Right lobe of liver (tissue), 4 donors: ENCODE measurements at regions not wholly inside any gene's neighbourhood (a gene's known extent, or its start where the extent isn't known, plus 50 kb on each side); places are given as distances from the start of the nearest gene placed in this dataset.

Experiments
- POLR2A ChIP-seq: fragments of 450-650 bp; IDR thresholded peaks from one replicate; pipeline ENCODE4 v1.6.1; 2017; ENCODE audit warnings: antibody characterized with exemption, mild to moderate bottlenecking
- TF ChIP-seq, protein P1 (sequence below), 4 donors: fragments of 200-600 bp in 3 of 4; fragments of 450-650 bp in 1 of 4; IDR thresholded peaks; one replicate each; pipeline versions ENCODE4 v1.5.1 to v1.8.0; 2016 to 2022; ENCODE audit warnings: antibody characterized with exemption in 4 of 4, mild to moderate bottlenecking in 2 of 4
- donor health status: DM: no; HTN: no; CAD: no.
- donor health status: DM: no; HTN: no; CAD: no.
- donor health status: DM: no; HTN: yes; CAD: no.

GRCh38 chr3:7843441-7843840, 658.2 kb upstream of the LMCD1 start:
- TF ChIP-seq, protein P1, sequence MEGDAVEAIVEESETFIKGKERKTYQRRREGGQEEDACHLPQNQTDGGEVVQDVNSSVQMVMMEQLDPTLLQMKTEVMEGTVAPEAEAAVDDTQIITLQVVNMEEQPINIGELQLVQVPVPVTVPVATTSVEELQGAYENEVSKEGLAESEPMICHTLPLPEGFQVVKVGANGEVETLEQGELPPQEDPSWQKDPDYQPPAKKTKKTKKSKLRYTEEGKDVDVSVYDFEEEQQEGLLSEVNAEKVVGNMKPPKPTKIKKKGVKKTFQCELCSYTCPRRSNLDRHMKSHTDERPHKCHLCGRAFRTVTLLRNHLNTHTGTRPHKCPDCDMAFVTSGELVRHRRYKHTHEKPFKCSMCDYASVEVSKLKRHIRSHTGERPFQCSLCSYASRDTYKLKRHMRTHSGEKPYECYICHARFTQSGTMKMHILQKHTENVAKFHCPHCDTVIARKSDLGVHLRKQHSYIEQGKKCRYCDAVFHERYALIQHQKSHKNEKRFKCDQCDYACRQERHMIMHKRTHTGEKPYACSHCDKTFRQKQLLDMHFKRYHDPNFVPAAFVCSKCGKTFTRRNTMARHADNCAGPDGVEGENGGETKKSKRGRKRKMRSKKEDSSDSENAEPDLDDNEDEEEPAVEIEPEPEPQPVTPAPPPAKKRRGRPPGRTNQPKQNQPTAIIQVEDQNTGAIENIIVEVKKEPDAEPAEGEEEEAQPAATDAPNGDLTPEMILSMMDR (IDR thresholded peaks at IDR 0.05), result no peak
- TF ChIP-seq POLR2A, result no peak
